ENCODE measurements at regions not wholly inside any gene's neighbourhood (a gene's known extent, or its start where the extent isn't known, plus 50 kb on each side); places are given as distances from the start of the nearest gene placed in this dataset.
A peak's percentile ranks its signal among the peaks of the same experiment; 100 is the strongest.

GRCh38 chr7:42852531-42852930, 59.3 kb downstream of the C7orf25 start:
- ChIA-PET RAD21 (ENCODE audit: low non-redundant PET in 1 of 2, low total read pairs in 2 of 2, uncharacterized antibody in 2 of 2, unreplicated experiment in 2 of 2) (no interaction called here), POLR2A (no interaction called here), CTCF (interaction anchor here (0.9 kb wide), 1 partner anchor 9 kb away, joined by 3 read pairs; no protein-coding TSS in a partner anchor)
- no peak overlapping the region for H3K4me3 ChIP-seq (replicated peaks in 1 of 2; ENCODE audit: low read depth in 1 of 2, low read length in 2 of 2)
- no peak overlapping the region for H3K27ac ChIP-seq (ENCODE audit: low read depth, low read length)
- H2AFZ ChIP-seq (ENCODE audit: low read depth, low read length, poor library complexity, severe bottlenecking), result no peak overlapping the region
- intact Hi-C loops (cut with micrococcal nuclease), result no loop called here
- no peak for DNase-seq (ENCODE audit: low read depth, low spot score)
- H3K4me1 ChIP-seq (ENCODE audit: control insufficient read depth in 1 of 2, insufficient read depth in 2 of 2, low read length in 2 of 2), result no peaks in the 10 kb centered on the region
- H3K36me3 ChIP-seq (ENCODE audit: control insufficient read depth in 1 of 2, insufficient read depth in 2 of 2, low read length in 2 of 2), result no peaks in the 10 kb centered on the region
- no peaks in the 10 kb centered on the region for H4K20me1 ChIP-seq (ENCODE audit: insufficient read depth)
- no peaks in the 10 kb centered on the region for H3K9me2 ChIP-seq (ENCODE audit: insufficient read depth)
- no peaks in the 10 kb centered on the region for H3K79me2 ChIP-seq (ENCODE audit: insufficient read depth, low read length)
- peaks cover 21% of the 10 kb centered on the region for H3K27me3 ChIP-seq (ENCODE audit: insufficient read depth, low read length)
- TF ChIP-seq CBX3 (IDR thresholded peaks at IDR 0.05; ENCODE audit: low read depth) (no peak), YY1 (IDR thresholded peaks at IDR 0.05; ENCODE audit: extremely low read depth, insufficient replicate concordance, low read depth, low read length) (no peak), JUND (IDR thresholded peaks at IDR 0.05) (no peak), ZNF274 (IDR thresholded peaks at IDR 0.05; ENCODE audit: low read depth, low read length) (no peak), ATF3 (IDR thresholded peaks at IDR 0.05) (no peak), SP1 (IDR thresholded peaks at IDR 0.05; ENCODE audit: low read depth) (no peak)
- no TSS peak for BruUV-seq (replicated peaks)
- no peak overlapping the region for H3K4me2 ChIP-seq (ENCODE audit: low read length)
- H3K9ac ChIP-seq (ENCODE audit: low read length), result no peak overlapping the region
- ATAC-seq, result no peak
- H3K9me3 ChIP-seq (ENCODE audit: control insufficient read depth in 1 of 2, insufficient read depth in 1 of 2, low read depth in 1 of 2, low read length in 2 of 2), result no peaks in the 10 kb centered on the region

- POLR2A ChIA-PET, result no interaction called here
- intact Hi-C loops (cut with micrococcal nuclease), result loop anchor here (2.0 kb wide), 2 partner anchors 865 to 901 kb away; no protein-coding TSS in a partner anchor
- Histone ChIP-seq H3K9ac (ENCODE audit: low read length) (no peak overlapping the region), H3K4me3 (replicated peaks in 1 of 2; ENCODE audit: low read depth in 1 of 2, low read length in 2 of 2) (no peak overlapping the region), H3K9me2 (ENCODE audit: insufficient read depth) (no peaks in the 10 kb centered on the region), H3K79me2 (ENCODE audit: insufficient read depth, low read length) (no peaks in the 10 kb centered on the region), H3K4me2 (ENCODE audit: low read length) (no peak overlapping the region), H3K27ac (ENCODE audit: low read depth, low read length) (no peak overlapping the region), H2AFZ (ENCODE audit: low read depth, low read length, poor library complexity, severe bottlenecking) (no peak overlapping the region), H3K36me3 (ENCODE audit: control insufficient read depth in 1 of 2, insufficient read depth in 2 of 2, low read length in 2 of 2) (no peaks in the 10 kb centered on the region; a peak in 1 of 4 replicates), H3K4me1 (ENCODE audit: control insufficient read depth in 1 of 2, insufficient read depth in 2 of 2, low read length in 2 of 2) (no peaks in the 10 kb centered on the region), H4K20me1 (ENCODE audit: insufficient read depth) (no peaks in the 10 kb centered on the region), H3K9me3 (ENCODE audit: control insufficient read depth in 1 of 2, insufficient read depth in 1 of 2, low read depth in 1 of 2, low read length in 2 of 2) (no peaks in the 10 kb centered on the region), H3K27me3 (ENCODE audit: insufficient read depth, low read length) (peaks cover 26% of the 10 kb centered on the region; the same call in 1 of the 2 replicates)
- no TSS peak for BruUV-seq (replicated peaks)
- TF ChIP-seq TCF7L2 (IDR thresholded peaks at IDR 0.05; ENCODE audit: borderline replicate concordance, extremely low read depth, insufficient read depth, insufficient read length), result no peak
- no peak for TF ChIP-seq ELF1 (IDR thresholded peaks at IDR 0.05; ENCODE audit: borderline replicate concordance, low read depth)
- peak; percentile 43 to 47 (median 44); a peak in 5 of 6 replicates for TF ChIP-seq CTCF (IDR thresholded peaks at IDR 0.05 in 2 of 3, conservative IDR thresholded peaks at IDR 0.05 in 1 of 3; ENCODE audit: borderline replicate concordance in 1 of 3, insufficient read depth in 1 of 3, low read depth in 2 of 3, low read length in 2 of 3)
- no peak for TF ChIP-seq CEBPB (IDR thresholded peaks at IDR 0.05; ENCODE audit: low read depth)
- no peak for TF ChIP-seq YY1 (IDR thresholded peaks at IDR 0.05; ENCODE audit: extremely low read depth, insufficient replicate concordance, low read depth, low read length)
- TF ChIP-seq MAX (IDR thresholded peaks at IDR 0.05), result no peak
- TF ChIP-seq EGR1 (IDR thresholded peaks at IDR 0.05; ENCODE audit: low read depth), result no peak
- TF ChIP-seq RAD21 (IDR thresholded peaks at IDR 0.05; ENCODE audit: low read depth), result peak; percentile 65
- TF ChIP-seq ZNF274 (IDR thresholded peaks at IDR 0.05; ENCODE audit: low read depth, low read length), result no peak
- peak; percentile 8 for DNase-seq (ENCODE audit: low read depth, low spot score)
- CTCF ChIA-PET, result interaction anchor here (0.9 to 2.1 kb wide), 5 partner anchors 9 to 903 kb away, joined by 3 to 19 read pairs (median 8); no protein-coding TSS in a partner anchor
- ATAC-seq, result peak; percentile 96
- RAD21 ChIA-PET (ENCODE audit: low non-redundant PET in 1 of 2, low total read pairs in 2 of 2, uncharacterized antibody in 2 of 2, unreplicated experiment in 2 of 2), result interaction anchor here in 1 of 2 experiments (0.8 to 1.7 kb wide), 2 partner anchors 829 to 902 kb away, joined by 3 to 5 read pairs; no protein-coding TSS in a partner anchor
These were observed 68.6 kb downstream of the C7orf25 start for GRCh38 chr7:42843205-42843800.
